Keratinocyte (primary cell): ENCODE measurements at regions not wholly inside any gene's neighbourhood (a gene's known extent, or its start where the extent isn't known, plus 50 kb on each side); places are given as distances from the start of the nearest gene placed in this dataset.

Experiments
- DNase-seq: peaks from one replicate; pipeline ENCODE4 v3.0.0-alpha.2; 2011; ENCODE audit warnings: low read depth, missing footprints, low spot score
- FAIRE-seq: peaks from 2 replicates; lab custom pipeline; 2011; peaks lifted over from hg19 to GRCh38; lab: Jason Lieb, UNC
- H2AFZ ChIP-seq: 2 replicates; pipeline ENCODE4 v1.6.0; 2012; ENCODE audit warnings: low read length, control low read depth, inconsistent platforms; ENCODE audit not compliant: control insufficient read depth
- H3K27ac ChIP-seq: 2 replicates; pipeline ENCODE4 v1.5.1; 2011; ENCODE audit warnings: low read length; ENCODE audit not compliant: control insufficient read depth, insufficient read depth
- H3K27me3 ChIP-seq: 3 replicates; pipeline ENCODE4 v1.6.0; 2011; ENCODE audit warnings: low read length; ENCODE audit not compliant: control insufficient read depth, insufficient read depth; ENCODE audit errors: extremely low read depth
- H3K36me3 ChIP-seq, 2 experiments: 2 replicates in 1 of 2; 3 replicates in 1 of 2; pipeline ENCODE4 v1.5.1; 2011; ENCODE audit warnings: low read length in 2 of 2, mild to moderate bottlenecking in 1 of 2; ENCODE audit not compliant: control insufficient read depth in 2 of 2, insufficient read depth in 2 of 2; ENCODE audit errors: extremely low read depth in 1 of 2
- H3K4me1 ChIP-seq: 3 replicates; pipeline ENCODE4 v1.5.1; 2011; ENCODE audit warnings: low read length; ENCODE audit not compliant: control insufficient read depth, insufficient read depth; ENCODE audit errors: extremely low read depth
- H3K4me2 ChIP-seq: 3 replicates; pipeline ENCODE4 v1.6.0; 2011; ENCODE audit warnings: low read depth, low read length; ENCODE audit not compliant: control insufficient read depth, insufficient read depth; ENCODE audit errors: extremely low read depth
- H3K4me3 ChIP-seq, 3 experiments: fragments of 200-600 bp in 1 of 3; sonication (generic) in 1 of 3; 2 replicates in 2 of 3; 3 replicates in 1 of 3; pipeline ENCODE4 v1.5.1; 2011 to 2016; ENCODE audit warnings: low read length in 3 of 3, mild to moderate bottlenecking in 3 of 3, control low read depth in 2 of 3, inconsistent platforms in 1 of 3, low read depth in 1 of 3, mixed read lengths in 1 of 3, mixed run types in 1 of 3, moderate library complexity in 1 of 3; ENCODE audit not compliant: control insufficient read depth in 2 of 3, insufficient read depth in 2 of 3; ENCODE audit errors: extremely low read depth in 1 of 3
- H3K79me2 ChIP-seq: 2 replicates; pipeline ENCODE4 v1.6.0; 2012; ENCODE audit warnings: low read length; ENCODE audit not compliant: control insufficient read depth, insufficient read depth
- H3K9ac ChIP-seq: 3 replicates; pipeline ENCODE4 v1.6.0; 2011; ENCODE audit warnings: low read length; ENCODE audit not compliant: control insufficient read depth, insufficient read depth; ENCODE audit errors: extremely low read depth
- H3K9me1 ChIP-seq: 3 replicates; pipeline ENCODE4 v1.6.0; 2011; ENCODE audit warnings: low read length; ENCODE audit not compliant: control insufficient read depth, insufficient read depth; ENCODE audit errors: extremely low read depth
- H3K9me3 ChIP-seq: 2 replicates; pipeline ENCODE4 v1.5.1; 2012; ENCODE audit warnings: low read depth, low read length; ENCODE audit not compliant: control insufficient read depth
- H4K20me1 ChIP-seq: 3 replicates; pipeline ENCODE4 v1.6.0; 2011; ENCODE audit warnings: low read length; ENCODE audit not compliant: control insufficient read depth, insufficient read depth; ENCODE audit errors: extremely low read depth
- EZH2 ChIP-seq: IDR thresholded peaks from one replicate; pipeline ENCODE4 v1.6.1; 2012; ENCODE audit warnings: inconsistent platforms, mild to moderate bottlenecking, low read length, moderate library complexity
- dilution Hi-C: fragments of 300-500 bp; cut with MboI; formaldehyde crosslinking; loops from one replicate; pipeline ENCODE4 v1.7.0; 2020; ENCODE audit warnings: low sequenced_read_pairs; ENCODE audit not compliant: extremely low pct_ligation_motif_present
- TF ChIP-seq, protein P1 (sequence below), 3 experiments: IDR thresholded peaks in 1 of 3; conservative IDR thresholded peaks in 1 of 3; optimal IDR thresholded peaks in 1 of 3; 2 replicates in 2 of 3; 3 replicates in 1 of 3; pipeline versions ENCODE3 to v1.5.1; 2011; ENCODE audit warnings: low read length in 3 of 3, mild to moderate bottlenecking in 3 of 3, moderate library complexity in 2 of 3, control low read depth in 1 of 3, inconsistent platforms in 1 of 3; ENCODE audit not compliant: insufficient read depth in 2 of 3; ENCODE audit errors: extremely low read depth in 1 of 3

DNA sequence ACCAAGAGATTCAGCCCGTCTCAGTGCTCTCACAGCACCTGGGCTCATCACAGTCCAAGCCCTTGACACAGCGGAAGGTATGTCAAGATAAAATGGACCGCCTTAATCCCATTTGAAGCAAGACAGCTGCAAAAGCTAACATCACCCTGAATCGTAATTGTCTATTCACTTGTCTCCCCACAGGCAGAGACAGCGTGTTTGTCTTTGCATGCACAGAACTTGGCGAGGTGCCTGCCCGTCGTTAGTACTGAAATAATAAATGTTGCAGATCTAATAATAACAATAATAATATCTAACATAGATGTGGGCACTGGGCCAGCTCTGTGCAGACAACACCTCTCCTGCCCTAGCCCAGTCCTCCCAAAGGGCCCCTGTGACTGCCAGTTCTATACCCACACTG, 271.7 kb downstream of the NPHP4 start:
- Histone ChIP-seq H3K27ac (peak overlapping the region; percentile 63), H3K4me3 (no peak overlapping the region), H3K4me2 (peak overlapping the region; percentile 68), H3K9me3 (no peaks in the 10 kb centered on the region), H3K79me2 (no peaks in the 10 kb centered on the region), H3K9me1 (no peaks in the 10 kb centered on the region), H2AFZ (peak overlapping the region; percentile 43), H3K36me3 (no peaks in the 10 kb centered on the region), H3K9ac (no peak overlapping the region), H3K4me1 (peaks cover 18% of the 10 kb centered on the region), H3K27me3 (no peaks in the 10 kb centered on the region), H4K20me1 (no peaks in the 10 kb centered on the region)
- TF ChIP-seq, protein P1, sequence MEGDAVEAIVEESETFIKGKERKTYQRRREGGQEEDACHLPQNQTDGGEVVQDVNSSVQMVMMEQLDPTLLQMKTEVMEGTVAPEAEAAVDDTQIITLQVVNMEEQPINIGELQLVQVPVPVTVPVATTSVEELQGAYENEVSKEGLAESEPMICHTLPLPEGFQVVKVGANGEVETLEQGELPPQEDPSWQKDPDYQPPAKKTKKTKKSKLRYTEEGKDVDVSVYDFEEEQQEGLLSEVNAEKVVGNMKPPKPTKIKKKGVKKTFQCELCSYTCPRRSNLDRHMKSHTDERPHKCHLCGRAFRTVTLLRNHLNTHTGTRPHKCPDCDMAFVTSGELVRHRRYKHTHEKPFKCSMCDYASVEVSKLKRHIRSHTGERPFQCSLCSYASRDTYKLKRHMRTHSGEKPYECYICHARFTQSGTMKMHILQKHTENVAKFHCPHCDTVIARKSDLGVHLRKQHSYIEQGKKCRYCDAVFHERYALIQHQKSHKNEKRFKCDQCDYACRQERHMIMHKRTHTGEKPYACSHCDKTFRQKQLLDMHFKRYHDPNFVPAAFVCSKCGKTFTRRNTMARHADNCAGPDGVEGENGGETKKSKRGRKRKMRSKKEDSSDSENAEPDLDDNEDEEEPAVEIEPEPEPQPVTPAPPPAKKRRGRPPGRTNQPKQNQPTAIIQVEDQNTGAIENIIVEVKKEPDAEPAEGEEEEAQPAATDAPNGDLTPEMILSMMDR (optimal IDR thresholded peaks at IDR 0.05 in 1 of 3, IDR thresholded peaks at IDR 0.05 in 1 of 3, conservative IDR thresholded peaks at IDR 0.05 in 1 of 3; ENCODE audit: extremely low read depth in 1 of 3, insufficient read depth in 2 of 3, low read length in 3 of 3), result no peak
- TF ChIP-seq EZH2, result no peak
- dilution Hi-C loops, result no loop called here
- FAIRE-seq (peak; percentile 56), DNase-seq (peak; percentile 73)

DNA sequence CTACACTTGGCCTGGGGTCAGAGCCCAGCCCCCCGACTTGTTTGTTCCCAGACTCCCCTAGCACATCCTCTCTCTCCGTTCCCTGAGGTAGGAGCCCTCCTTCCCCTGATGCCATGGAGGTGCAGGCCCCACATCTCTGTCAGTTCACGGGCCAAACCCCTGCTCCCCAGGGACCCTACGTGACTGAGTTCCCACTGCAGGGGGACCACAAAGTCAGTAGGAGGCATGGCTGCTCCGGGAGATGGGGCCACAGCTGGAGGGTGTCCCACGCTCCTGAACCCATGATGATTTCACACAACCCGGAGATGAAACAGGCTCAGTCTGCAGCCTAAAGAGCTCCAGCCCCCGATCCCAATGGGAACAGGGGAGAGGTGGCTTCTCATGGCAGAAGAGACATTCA, 272.2 kb downstream of the NPHP4 start:
- DNase-seq (no peak), FAIRE-seq (no peak)
- Histone ChIP-seq H3K4me2 (no peak overlapping the region), H3K79me2 (no peaks in the 10 kb centered on the region), H3K27me3 (no peaks in the 10 kb centered on the region), H3K9ac (no peak overlapping the region), H3K36me3 (no peaks in the 10 kb centered on the region), H2AFZ (no peak overlapping the region), H3K9me1 (no peaks in the 10 kb centered on the region), H4K20me1 (no peaks in the 10 kb centered on the region), H3K9me3 (no peaks in the 10 kb centered on the region), H3K4me1 (peaks cover 18% of the 10 kb centered on the region), H3K27ac (no peak overlapping the region), H3K4me3 (no peak overlapping the region)
- TF ChIP-seq, protein P1 (optimal IDR thresholded peaks at IDR 0.05 in 1 of 3, IDR thresholded peaks at IDR 0.05 in 1 of 3, conservative IDR thresholded peaks at IDR 0.05 in 1 of 3; ENCODE audit: extremely low read depth in 1 of 3, insufficient read depth in 2 of 3, low read length in 3 of 3), result no peak
- dilution Hi-C loops, result no loop called here
